HG03060 (cell line): ENCODE measurements at regions not wholly inside any gene's neighbourhood (a gene's known extent, or its start where the extent isn't known, plus 50 kb on each side); places are given as distances from the start of the nearest gene placed in this dataset.

Experiments used
- ATAC-seq: cut with Tn5 transposase; IDR thresholded peaks from one replicate; pipeline ENCODE4 v1.9.1; 2021; ENCODE audit warnings: low read depth, moderate number of reproducible peaks; ENCODE audit not compliant: unreplicated experiment

- ATAC-seq: no peak
Measured at GRCh38 chr5:33338336-33339110, 102.2 kb upstream of the TARS1 start.

GRCh38 chr5:33339413-33339812 lies 101.4 kb upstream of the TARS1 start:
- no peak for ATAC-seq

GRCh38 chr5:33340195-33340594 lies 100.6 kb upstream of the TARS1 start:
- no peak for ATAC-seq

GRCh38 chr5:33341351-33341750 lies 99.4 kb upstream of the TARS1 start:
- no peak for ATAC-seq

GRCh38 chr5:33343676-33344327 lies 97.0 kb upstream of the TARS1 start:
- ATAC-seq: no peak

- no peak for ATAC-seq
Measured at GRCh38 chr5:33346534-33346933, 94.2 kb upstream of the TARS1 start.

- no peak for ATAC-seq
Measured at GRCh38 chr5:33361781-33362180, 79.0 kb upstream of the TARS1 start.

GRCh38 chr5:33362915-33363314 lies 77.8 kb upstream of the TARS1 start:
- no peak for ATAC-seq

- ATAC-seq: no peak
Measured at GRCh38 chr5:33363537-33363936, 77.2 kb upstream of the TARS1 start.

- ATAC-seq: no peak
Measured at GRCh38 chr5:33364406-33364805, 76.4 kb upstream of the TARS1 start.

GRCh38 chr5:33367416-33367815 lies 73.3 kb upstream of the TARS1 start:
- no peak for ATAC-seq

GRCh38 chr5:33369485-33370465 lies 71.0 kb upstream of the TARS1 start:
- no peak for ATAC-seq

- no peak for ATAC-seq
Measured at GRCh38 chr5:33370466-33370859, 70.3 kb upstream of the TARS1 start.

GRCh38 chr5:33371660-33372059 lies 69.1 kb upstream of the TARS1 start:
- no peak for ATAC-seq

GRCh38 chr5:33372721-33373472 lies 67.9 kb upstream of the TARS1 start:
- ATAC-seq: no peak

GRCh38 chr5:33375900-33376299 lies 64.9 kb upstream of the TARS1 start:
- no peak for ATAC-seq

GRCh38 chr5:33379757-33380156 lies 61.0 kb upstream of the TARS1 start:
- no peak for ATAC-seq

- ATAC-seq: no peak
Measured at GRCh38 chr5:33381243-33381642, 59.5 kb upstream of the TARS1 start.
